WTC11 (cell line): ENCODE measurements at regions not wholly inside any gene's neighbourhood (a gene's known extent, or its start where the extent isn't known, plus 50 kb on each side); places are given as distances from the start of the nearest gene placed in this dataset.

Experiments
- ATAC-seq: fragments of 200-7000 bp; cut with Tn5 transposase; 2 replicates; pipeline ENCODE4 v1.10.0; 2021; ENCODE audit warnings: mild to moderate bottlenecking, moderate library complexity
- CTCF ChIA-PET: fragments of 300-600 bp; sonication (Branson Sonifier 250); formaldehyde crosslinking; loops from one replicate; lab custom pipeline; 2021; ENCODE audit warnings: antibody characterized with exemption; lab: Charles Lee
- POLR2A ChIA-PET: fragments of 350-600 bp; sonication (Branson Sonifier 250); formaldehyde crosslinking; loops from one replicate; lab custom pipeline; 2021; ENCODE audit warnings: antibody characterized with exemption; lab: Charles Lee
- DNase-seq: peaks from one replicate; pipeline ENCODE4 v3.0.0; 2021; ENCODE audit warnings: low spot score
- H3K27ac Mint-ChIP-seq: 2 replicates; pipeline ENCODE4 v1.8.0; 2021; ENCODE audit warnings: mixed read lengths
- H3K27me3 Mint-ChIP-seq: 2 replicates; pipeline ENCODE4 v1.8.0; 2021; ENCODE audit warnings: low read depth, mild to moderate bottlenecking, moderate library complexity, mixed read lengths
- H3K36me3 Mint-ChIP-seq: 2 replicates; pipeline ENCODE4 v1.8.0; 2021; ENCODE audit warnings: mixed read lengths
- H3K4me1 Mint-ChIP-seq: 2 replicates; pipeline ENCODE4 v1.8.0; 2022; ENCODE audit warnings: mixed read lengths
- H3K4me3 Mint-ChIP-seq: 2 replicates; pipeline ENCODE4 v1.8.0; 2021; ENCODE audit warnings: mild to moderate bottlenecking, moderate library complexity, mixed read lengths
- H3K9me3 Mint-ChIP-seq: 2 replicates; pipeline ENCODE4 v1.8.0; 2021; ENCODE audit warnings: mixed read lengths
- ARID4B ChIP-seq: sonication (generic); formaldehyde crosslinking; IDR thresholded peaks from 2 replicates; pipeline ENCODE4 v1.8.0; 2023; ENCODE audit warnings: missing genetic modification reagents, mild to moderate bottlenecking, borderline replicate concordance
- ATF1 ChIP-seq: sonication (generic); formaldehyde crosslinking; IDR thresholded peaks from 2 replicates; pipeline ENCODE4 v1.8.1; 2023; ENCODE audit warnings: mild to moderate bottlenecking, moderate library complexity, missing genetic modification reagents
- ATF2 ChIP-seq: sonication (generic); formaldehyde crosslinking; IDR thresholded peaks from 2 replicates; pipeline ENCODE4 v1.8.1; 2022; ENCODE audit warnings: low read depth, missing genetic modification reagents, borderline replicate concordance
- CREB1 ChIP-seq: sonication (generic); formaldehyde crosslinking; IDR thresholded peaks from 2 replicates; pipeline ENCODE4 v1.8.0; 2023; ENCODE audit warnings: mild to moderate bottlenecking, missing genetic modification reagents
- ELF4 ChIP-seq: sonication (generic); formaldehyde crosslinking; IDR thresholded peaks from 2 replicates; pipeline ENCODE4 v1.8.1; 2022; ENCODE audit warnings: low read depth, mild to moderate bottlenecking, moderate library complexity, missing genetic modification reagents
- FOXJ3 ChIP-seq: sonication (generic); formaldehyde crosslinking; IDR thresholded peaks from 2 replicates; pipeline ENCODE4 v1.9.0; 2021; ENCODE audit warnings: missing genetic modification reagents, mild to moderate bottlenecking, borderline replicate concordance
- FOXK1 ChIP-seq: sonication (generic); formaldehyde crosslinking; IDR thresholded peaks from 2 replicates; pipeline ENCODE4 v1.8.0; 2022; ENCODE audit warnings: mild to moderate bottlenecking, moderate library complexity, missing genetic modification reagents
- GTF2I ChIP-seq: fragments of 250-450 bp; sonication (Bioruptor Pico); conservative IDR thresholded peaks from 2 replicates; pipeline ENCODE4 v1.4.0; 2021; ENCODE audit warnings: mild to moderate bottlenecking
- KAT7 ChIP-seq: sonication (generic); formaldehyde crosslinking; IDR thresholded peaks from 2 replicates; pipeline ENCODE4 v1.8.1; 2023; ENCODE audit warnings: missing genetic modification reagents, mild to moderate bottlenecking, borderline replicate concordance
- MYBL2 ChIP-seq: sonication (generic); formaldehyde crosslinking; IDR thresholded peaks from 2 replicates; pipeline ENCODE4 v1.8.1; 2023; ENCODE audit warnings: mild to moderate bottlenecking, moderate library complexity, missing genetic modification reagents
- PREB ChIP-seq: sonication (generic); formaldehyde crosslinking; IDR thresholded peaks from 2 replicates; pipeline ENCODE4 v1.8.1; 2022; ENCODE audit warnings: mild to moderate bottlenecking, missing genetic modification reagents, moderate library complexity, borderline replicate concordance
- SMAD3 ChIP-seq: sonication (generic); formaldehyde crosslinking; IDR thresholded peaks from 2 replicates; pipeline ENCODE4 v1.8.0; 2022; ENCODE audit warnings: missing genetic modification reagents, mild to moderate bottlenecking, borderline replicate concordance
- STAT6 ChIP-seq: sonication (generic); formaldehyde crosslinking; conservative IDR thresholded peaks from 2 replicates; pipeline ENCODE4 v1.8.1; 2023; ENCODE audit warnings: mild to moderate bottlenecking, low read depth, missing genetic modification reagents, moderate library complexity
- ZBTB21 ChIP-seq: sonication (generic); formaldehyde crosslinking; IDR thresholded peaks from 2 replicates; pipeline ENCODE4 v1.8.1; 2023; ENCODE audit warnings: mild to moderate bottlenecking, missing genetic modification reagents, borderline replicate concordance
- ZBTB43 ChIP-seq: sonication (generic); formaldehyde crosslinking; IDR thresholded peaks from 2 replicates; pipeline ENCODE4 v1.8.1; 2023; ENCODE audit warnings: mild to moderate bottlenecking, missing genetic modification reagents
- ZNF121 ChIP-seq: sonication (generic); formaldehyde crosslinking; IDR thresholded peaks from 2 replicates; pipeline ENCODE4 v1.8.0; 2023; ENCODE audit warnings: missing genetic modification reagents
- ZNF219 ChIP-seq: sonication (generic); formaldehyde crosslinking; IDR thresholded peaks from 2 replicates; pipeline ENCODE4 v1.8.0; 2023; ENCODE audit warnings: missing genetic modification reagents, mild to moderate bottlenecking, borderline replicate concordance
- ZNF423 ChIP-seq: fragments of 250-450 bp; sonication (Bioruptor Pico); IDR thresholded peaks from 2 replicates; pipeline ENCODE4 v2.1.2; 2022; ENCODE audit warnings: mild to moderate bottlenecking, moderate library complexity

GRCh38 chr12:33828326-33828725 is 194.0 kb upstream of the ALG10 start (continued):
- TF ChIP-seq ARID4B (no peak), ELF4 (CRISPR knock-in tag) (no peak), CREB1 (CRISPR knock-in tag) (no peak)

GRCh38 chr12:33830070-33830469 is 192.2 kb upstream of the ALG10 start:
- POLR2A ChIA-PET = no interaction called here
- H3K4me1 Mint-ChIP-seq = peaks cover 6% of the 10 kb centered on the region; the same call in 1 of the 2 replicates
- CTCF ChIA-PET = no interaction called here

More at GRCh38 chr12:33830070-33830469, 192.2 kb upstream of the ALG10 start:
- no peak overlapping the region for H3K27ac Mint-ChIP-seq
- TF ChIP-seq SMAD3 = no peak
- TF ChIP-seq ATF2 (CRISPR knock-in tag) = no peak
- no peak for TF ChIP-seq CREB1 (CRISPR knock-in tag)
- no peak for TF ChIP-seq FOXJ3 (CRISPR knock-in tag)
- no peak for TF ChIP-seq ZNF121
- TF ChIP-seq ATF1 (CRISPR knock-in tag) = no peak
- TF ChIP-seq STAT6 (CRISPR knock-in tag) = no peak
- no peak for TF ChIP-seq KAT7 (CRISPR knock-in tag)
- no peak for TF ChIP-seq ZNF219 (CRISPR knock-in tag)
- no peak for TF ChIP-seq ZBTB21 (CRISPR knock-in tag)
- no peak for TF ChIP-seq FOXK1 (CRISPR knock-in tag)
- no peak for TF ChIP-seq PREB
- TF ChIP-seq GTF2I = no peak
- no peak for TF ChIP-seq MYBL2
- no peak for TF ChIP-seq ZBTB43 (CRISPR knock-in tag)
- no peak for TF ChIP-seq ZNF423 (CRISPR knock-in tag)
- TF ChIP-seq, all 79 proteins: peak for 0
- Mint-ChIP-seq H3K27me3 (no peaks in the 10 kb centered on the region), H3K4me3 (no peak overlapping the region), H3K9me3 (no peaks in the 10 kb centered on the region), H3K36me3 (no peaks in the 10 kb centered on the region)
- no peak for DNase-seq
- ATAC-seq = no peak
